H1 (cell line): ENCODE measurements at regions not wholly inside any gene's neighbourhood (a gene's known extent, or its start where the extent isn't known, plus 50 kb on each side); places are given as distances from the start of the nearest gene placed in this dataset.

ENCODE experiments used
- CTCF ChIA-PET: fragments of 300-600 bp; sonication (Branson Sonifier 250); formaldehyde crosslinking; loops from one replicate; lab custom pipeline; 2021; ENCODE audit not compliant: partially characterized antibody; lab: Charles Lee
- POLR2A ChIA-PET: fragments of 300-600 bp; sonication (Branson Sonifier 250); formaldehyde crosslinking; loops from one replicate; lab custom pipeline; 2021; ENCODE audit warnings: inconsistent platforms; ENCODE audit not compliant: partially characterized antibody; lab: Charles Lee
- DNase-seq, 2 experiments: peaks; one replicate each; pipeline versions ENCODE4 v3.0.0 to v3.0.0-alpha.2; 2010 to 2022; ENCODE audit warnings: low spot score in 2 of 2, low read depth in 1 of 2, mixed read lengths in 1 of 2
- FAIRE-seq: peaks from 2 replicates; lab custom pipeline; 2011; peaks lifted over from hg19 to GRCh38; lab: Jason Lieb, UNC
- H2AFZ ChIP-seq: 2 replicates; pipeline ENCODE4 v1.8.1; 2012; ENCODE audit warnings: low read length, inconsistent platforms
- H2AK5ac ChIP-seq: 2 replicates; pipeline ENCODE4 v1.6.1; 2013; ENCODE audit warnings: low read depth, low read length
- H2BK120ac ChIP-seq: replicated peaks from 2 replicates; pipeline ENCODE3; 2013; ENCODE audit warnings: low read depth, low read length, inconsistent platforms
- H2BK12ac ChIP-seq: 2 replicates; pipeline ENCODE4 v1.6.1; 2013; ENCODE audit warnings: low read depth, low read length
- H2BK15ac ChIP-seq: 2 replicates; pipeline ENCODE4 v1.6.1; 2013; ENCODE audit warnings: low read length
- H2BK20ac ChIP-seq: 2 replicates; pipeline ENCODE4 v1.6.1; 2013; ENCODE audit warnings: low read length
- H2BK5ac ChIP-seq: 2 replicates; pipeline ENCODE4 v1.6.1; 2013; ENCODE audit warnings: low read depth, low read length
- H3K14ac ChIP-seq: 2 replicates; pipeline ENCODE4 v1.6.1; 2013; ENCODE audit warnings: inconsistent platforms; ENCODE audit not compliant: insufficient read length
- H3K18ac ChIP-seq: 2 replicates; pipeline ENCODE4 v1.6.1; 2013; ENCODE audit warnings: low read length; ENCODE audit errors: extremely low read depth
- H3K23ac ChIP-seq: 2 replicates; pipeline ENCODE4 v1.6.1; 2013; ENCODE audit warnings: inconsistent platforms; ENCODE audit not compliant: insufficient read length
- H3K23me2 ChIP-seq: 2 replicates; pipeline ENCODE4 v1.6.1; 2013; ENCODE audit warnings: low read depth, low read length
- H3K27ac ChIP-seq: 2 replicates; pipeline ENCODE4 v1.6.1; 2011; ENCODE audit warnings: low read depth, low read length, inconsistent platforms
- H3K27me3 ChIP-seq, 4 experiments: replicated peaks in 1 of 4; 1 replicate in 1 of 4; 2 replicates in 3 of 4; pipeline versions ENCODE4 v1.6.1 to v1.8.1; 2011 to 2013; ENCODE audit warnings: low read length in 3 of 4, mild to moderate bottlenecking in 3 of 4, inconsistent platforms in 2 of 4, mixed read lengths in 2 of 4, moderate library complexity in 1 of 4; ENCODE audit not compliant: control insufficient read depth in 3 of 4, insufficient read depth in 3 of 4; ENCODE audit errors: extremely low read depth in 1 of 4
- H3K36me3 ChIP-seq, 4 experiments: 2 replicates each; pipeline versions ENCODE4 v1.6.1 to v1.8.1; 2011 to 2013; ENCODE audit warnings: mild to moderate bottlenecking in 4 of 4, low read length in 3 of 4, moderate library complexity in 2 of 4, control low read depth in 1 of 4, inconsistent platforms in 1 of 4; ENCODE audit not compliant: insufficient read depth in 4 of 4, control insufficient read depth in 2 of 4
- H3K4ac ChIP-seq: replicated peaks from 2 replicates; pipeline ENCODE3; 2013; ENCODE audit warnings: low read length, low read depth, mixed read lengths, inconsistent platforms; ENCODE audit not compliant: insufficient read length
- H3K4me1 ChIP-seq, 4 experiments: replicated peaks in 1 of 4; 1 replicate in 1 of 4; 2 replicates in 3 of 4; pipeline versions ENCODE4 v1.6.1 to v1.8.1; 2011 to 2013; ENCODE audit warnings: low read length in 3 of 4, inconsistent platforms in 2 of 4, mixed read lengths in 1 of 4; ENCODE audit not compliant: insufficient read depth in 4 of 4, control insufficient read depth in 3 of 4
- H3K4me2 ChIP-seq, 2 experiments: 2 replicates each; pipeline versions ENCODE4 v1.6.1 to v1.8.1; 2011 to 2013; ENCODE audit warnings: low read depth in 2 of 2, low read length in 2 of 2, control low read depth in 1 of 2, inconsistent platforms in 1 of 2, mild to moderate bottlenecking in 1 of 2; ENCODE audit not compliant: insufficient read depth in 1 of 2
- H3K4me3 ChIP-seq, 4 experiments: fragments of 200-600, 300-600 bp in 1 of 4; sonication (generic), shearing (Covaris generic), sonication (Bioruptor Twin) in 1 of 4; 2 replicates each; pipeline versions ENCODE4 v1.5.1 to v1.8.1; 2011 to 2016; ENCODE audit warnings: low read length in 4 of 4, low read depth in 3 of 4, control low read depth in 2 of 4, inconsistent platforms in 2 of 4, mild to moderate bottlenecking in 2 of 4, mixed read lengths in 1 of 4, moderate library complexity in 1 of 4; ENCODE audit not compliant: insufficient read depth in 2 of 4; ENCODE audit errors: extremely low read depth in 1 of 4
- H3K56ac ChIP-seq: replicated peaks from 2 replicates; pipeline ENCODE3; 2013; ENCODE audit warnings: low read depth, mild to moderate bottlenecking, mixed read lengths, low read length, inconsistent platforms; ENCODE audit not compliant: insufficient read length
- H3K79me1 ChIP-seq: 2 replicates; pipeline ENCODE4 v1.6.1; 2013; ENCODE audit warnings: low read depth, low read length, control low read depth
- H3K79me2 ChIP-seq, 2 experiments: 2 replicates each; pipeline versions ENCODE4 v1.6.1 to v1.8.1; 2012 to 2013; ENCODE audit warnings: low read length in 2 of 2, mild to moderate bottlenecking in 2 of 2, inconsistent platforms in 1 of 2; ENCODE audit not compliant: insufficient read depth in 2 of 2, control insufficient read depth in 1 of 2
- H3K9ac ChIP-seq, 4 experiments: replicated peaks in 1 of 4; 1 replicate in 1 of 4; 2 replicates in 3 of 4; pipeline versions ENCODE4 v1.6.1 to v1.8.1; 2011 to 2013; ENCODE audit warnings: low read depth in 3 of 4, low read length in 3 of 4, control low read depth in 2 of 4, mild to moderate bottlenecking in 2 of 4, moderate library complexity in 2 of 4, inconsistent platforms in 1 of 4; ENCODE audit errors: extremely low read depth in 1 of 4
- H3K9me3 ChIP-seq, 2 experiments: 2 replicates each; pipeline versions ENCODE4 v1.6.1 to v1.8.1; 2012 to 2013; ENCODE audit warnings: mild to moderate bottlenecking in 2 of 2, moderate library complexity in 2 of 2, control low read depth in 1 of 2, inconsistent platforms in 1 of 2, low read depth in 1 of 2, low read length in 1 of 2, mixed read lengths in 1 of 2; ENCODE audit not compliant: insufficient read depth in 2 of 2
- H4K20me1 ChIP-seq, 2 experiments: replicated peaks in 1 of 2; 2 replicates each; pipeline versions ENCODE3 to v1.8.1; 2011 to 2013; ENCODE audit warnings: inconsistent platforms in 2 of 2, low read length in 2 of 2, mild to moderate bottlenecking in 1 of 2; ENCODE audit not compliant: insufficient read depth in 2 of 2, control insufficient read depth in 1 of 2
- H4K5ac ChIP-seq: 2 replicates; pipeline ENCODE4 v1.6.1; 2013; ENCODE audit warnings: low read length, low read depth, mixed read lengths, inconsistent platforms; ENCODE audit not compliant: insufficient read length
- H4K8ac ChIP-seq: 2 replicates; pipeline ENCODE4 v1.8.0; 2013; ENCODE audit warnings: mild to moderate bottlenecking, moderate library complexity, low read length, inconsistent platforms; ENCODE audit not compliant: insufficient read depth; ENCODE audit errors: extremely low read depth
- H4K91ac ChIP-seq: replicated peaks from 2 replicates; pipeline ENCODE3; 2013; ENCODE audit warnings: low read length, mixed read lengths, inconsistent platforms; ENCODE audit not compliant: insufficient read length
- HDAC2 ChIP-seq, 2 experiments: fragments of 300-600 bp in 1 of 2; sonication (generic) in 1 of 2; IDR thresholded peaks; 2 replicates each; pipeline ENCODE4 v1.6.1; 2011 to 2012; ENCODE audit warnings: low read depth in 2 of 2, low read length in 2 of 2, mild to moderate bottlenecking in 2 of 2, moderate library complexity in 2 of 2, borderline replicate concordance in 1 of 2, inconsistent platforms in 1 of 2
- NANOG ChIP-seq: IDR thresholded peaks from 2 replicates; pipeline ENCODE4 v1.6.1; 2011; ENCODE audit warnings: low read length, low read depth, mild to moderate bottlenecking, inconsistent platforms; ENCODE audit not compliant: insufficient read depth, poor library complexity, severe bottlenecking
- YY1 ChIP-seq: IDR thresholded peaks from 2 replicates; pipeline ENCODE4 v1.6.1; 2011; ENCODE audit warnings: low read depth, mild to moderate bottlenecking, low read length
- WGBS, 2 experiments: shearing (Covaris generic) in 1 of 2; methylation state at CpG; one replicate each; pipeline versions ENCODE4 v1.1.6 to v1.1.7; 2013 to 2015; ENCODE audit warnings: low lambda C conversion rate in 2 of 2, mixed read lengths in 2 of 2, inconsistent platforms in 1 of 2, low coverage in 1 of 2, missing lambda C conversion rate in 1 of 2; ENCODE audit not compliant: insufficient replicate concordance in 2 of 2, insufficient coverage in 1 of 2, insufficient read length in 1 of 2; ENCODE audit errors: extremely low coverage in 1 of 2, missing lambda C conversion rate in 1 of 2; 5-methylcytosine and 5-hydroxymethylcytosine counted together

GRCh38 chr22:49033616-49034015 lies 794.1 kb downstream of the BRD1 start:
- Histone ChIP-seq H3K18ac (no peak overlapping the region; the same call in 1 of the 2 replicates), H3K4ac (no peak overlapping the region), H3K27ac (no peak overlapping the region), H2AFZ (no peak overlapping the region), H4K20me1 (no peaks in the 10 kb centered on the region), H2AK5ac (no peak overlapping the region), H3K9ac (no peak overlapping the region), H3K56ac (no peak overlapping the region), H3K9me3 (no peaks in the 10 kb centered on the region; a peak in 1 of 4 replicates), H3K79me2 (no peaks in the 10 kb centered on the region), H3K23me2 (no peaks in the 10 kb centered on the region), H2BK15ac (no peak overlapping the region), H2BK5ac (no peak overlapping the region), H3K4me3 (no peak overlapping the region), H3K23ac (no peak overlapping the region), H3K79me1 (no peaks in the 10 kb centered on the region), H3K27me3 (peaks cover 0 to 6% (median 0%) of the 10 kb centered on the region in 4 experiments; a peak in 1 of 7 replicates), H2BK120ac (no peak overlapping the region), H3K36me3 (no peaks in the 10 kb centered on the region), H4K91ac (no peak overlapping the region), H3K4me2 (no peak overlapping the region), H3K14ac (no peak overlapping the region), H4K5ac (no peak overlapping the region), H2BK12ac (no peak overlapping the region), H2BK20ac (no peak overlapping the region), H4K8ac (no peak overlapping the region), H3K4me1 (no peaks in the 10 kb centered on the region; a peak in 1 of 7 replicates)
- CTCF ChIA-PET = interaction anchor here (0.6 to 1.1 kb wide), 3 partner anchors 13 to 600 kb away, joined by 3 to 6 read pairs (median 3); no protein-coding TSS in a partner anchor
- DNase-seq = no peak
- POLR2A ChIA-PET = no interaction called here
- no peak for TF ChIP-seq NANOG
- no peak for TF ChIP-seq YY1
- no peak for TF ChIP-seq HDAC2 (IDR thresholded peaks at IDR 0.05; ENCODE audit: borderline replicate concordance in 1 of 2, low read depth in 2 of 2, low read length in 2 of 2)
- WGBS, 2 experiments = 92% methylated on average over 9 of the region's 9 CpGs; no CpG with 5 or more reads in 1 of the 2 experiments
- FAIRE-seq = no peak
